ENCODE measurements at regions not wholly inside any gene's neighbourhood (a gene's known extent, or its start where the extent isn't known, plus 50 kb on each side); places are given as distances from the start of the nearest gene placed in this dataset.

DNA sequence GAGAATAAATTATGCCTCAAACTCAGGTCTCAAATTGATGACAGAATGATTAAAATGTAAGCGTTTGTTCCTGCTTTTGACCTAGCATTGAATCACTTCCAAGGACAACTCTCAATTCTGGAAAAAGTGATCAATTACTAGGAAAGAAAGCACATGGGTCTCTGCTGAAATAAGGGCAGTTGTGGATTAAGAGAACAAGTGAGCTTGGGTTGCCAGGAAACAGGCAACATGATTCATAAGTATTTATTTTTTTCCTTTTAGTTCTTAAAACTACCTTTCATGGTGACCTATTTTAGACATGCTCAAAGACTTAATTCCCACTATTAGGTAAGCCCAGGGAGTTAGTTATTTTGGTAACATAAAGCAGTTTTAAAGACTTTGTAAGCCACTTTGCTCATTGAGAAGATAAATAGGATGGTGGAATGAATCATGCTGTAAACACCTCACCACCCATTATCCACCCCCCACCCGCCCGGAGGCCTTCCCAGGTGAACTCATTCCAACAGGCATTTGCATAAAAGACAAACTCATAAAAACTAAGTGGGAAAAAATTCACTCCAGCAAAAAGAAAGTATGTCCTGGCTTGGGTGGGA lies 728.3 kb downstream of the SORCS1 start:
- Histone ChIP-seq H3K4me1 (ENCODE audit: control insufficient read depth, insufficient read depth, low read length, unreplicated experiment) (peaks cover 3% of the 10 kb centered on the region), H2AFZ (ENCODE audit: low read length, unreplicated experiment) (no peak overlapping the region), H3K36me3 (ENCODE audit: insufficient read depth, low read length) (no peaks in the 10 kb centered on the region), H3K27ac (ENCODE audit: low read depth, low read length) (no peak overlapping the region), H3K79me2 (ENCODE audit: control insufficient read depth, insufficient read depth, low read length, unreplicated experiment) (no peaks in the 10 kb centered on the region), H3K27me3 (ENCODE audit: insufficient read depth, low read length) (no peaks in the 10 kb centered on the region), H3K4me3 (ENCODE audit: low read depth, low read length) (no peak overlapping the region)

DNA sequence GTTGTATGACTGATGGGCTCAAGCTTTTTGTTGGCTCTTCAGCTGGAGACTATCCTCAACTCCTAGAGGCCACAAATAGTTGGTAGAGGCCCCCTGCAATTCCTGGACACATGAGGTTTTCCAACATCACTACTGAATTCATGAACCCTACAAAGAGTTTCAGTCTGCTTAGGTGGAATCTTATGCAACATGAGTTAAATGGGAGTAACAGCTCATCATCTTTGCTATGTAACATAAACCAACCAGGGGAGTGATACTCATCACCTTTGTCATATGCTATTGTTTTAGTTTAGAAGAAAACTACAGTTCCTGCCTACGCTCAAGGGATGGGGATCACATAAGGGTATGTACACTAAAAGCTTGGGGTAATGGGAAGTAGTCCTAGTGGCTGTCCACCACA lies 729.4 kb downstream of the SORCS1 start:
- peaks cover 3% of the 10 kb centered on the region for H3K4me1 ChIP-seq (ENCODE audit: control insufficient read depth, insufficient read depth, low read length, unreplicated experiment)
- H2AFZ ChIP-seq (ENCODE audit: low read length, unreplicated experiment), result no peak overlapping the region
- no peak overlapping the region for H3K27ac ChIP-seq (ENCODE audit: low read depth, low read length)
- no peaks in the 10 kb centered on the region for H3K36me3 ChIP-seq (ENCODE audit: insufficient read depth, low read length)
- H3K4me3 ChIP-seq (ENCODE audit: low read depth, low read length), result no peak overlapping the region
- H3K27me3 ChIP-seq (ENCODE audit: insufficient read depth, low read length), result no peaks in the 10 kb centered on the region
- H3K79me2 ChIP-seq (ENCODE audit: control insufficient read depth, insufficient read depth, low read length, unreplicated experiment), result no peaks in the 10 kb centered on the region

DNA sequence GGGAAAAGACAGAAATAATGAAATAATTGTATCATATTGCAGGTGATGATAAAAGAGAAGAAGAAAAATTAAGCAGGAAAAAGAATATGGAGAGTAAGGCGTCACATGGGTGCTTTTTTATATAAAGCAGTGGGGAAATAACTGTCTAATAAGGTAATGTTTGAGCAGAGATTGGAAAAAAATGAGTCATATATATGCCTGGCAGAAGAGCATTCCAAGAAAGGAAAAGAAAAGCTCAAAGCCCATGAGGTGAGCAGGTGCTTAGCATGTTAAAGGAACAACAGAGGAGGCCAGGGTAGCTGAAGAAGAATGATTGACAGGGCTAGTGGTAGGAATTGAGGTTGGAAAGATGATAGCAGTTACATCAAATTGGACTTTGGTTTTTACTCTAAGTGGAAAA lies 739.5 kb downstream of the SORCS1 start:
- H3K4me1 ChIP-seq (ENCODE audit: control insufficient read depth, insufficient read depth, low read length, unreplicated experiment), result peaks cover 24% of the 10 kb centered on the region
- no peaks in the 10 kb centered on the region for H3K36me3 ChIP-seq (ENCODE audit: insufficient read depth, low read length)
- no peaks in the 10 kb centered on the region for H3K27me3 ChIP-seq (ENCODE audit: insufficient read depth, low read length)
- H2AFZ ChIP-seq (ENCODE audit: low read length, unreplicated experiment), result no peak overlapping the region
- H3K27ac ChIP-seq (ENCODE audit: low read depth, low read length), result peak overlapping the region; percentile 99
- H3K79me2 ChIP-seq (ENCODE audit: control insufficient read depth, insufficient read depth, low read length, unreplicated experiment), result no peaks in the 10 kb centered on the region
- no peak overlapping the region for H3K4me3 ChIP-seq (ENCODE audit: low read depth, low read length)

DNA sequence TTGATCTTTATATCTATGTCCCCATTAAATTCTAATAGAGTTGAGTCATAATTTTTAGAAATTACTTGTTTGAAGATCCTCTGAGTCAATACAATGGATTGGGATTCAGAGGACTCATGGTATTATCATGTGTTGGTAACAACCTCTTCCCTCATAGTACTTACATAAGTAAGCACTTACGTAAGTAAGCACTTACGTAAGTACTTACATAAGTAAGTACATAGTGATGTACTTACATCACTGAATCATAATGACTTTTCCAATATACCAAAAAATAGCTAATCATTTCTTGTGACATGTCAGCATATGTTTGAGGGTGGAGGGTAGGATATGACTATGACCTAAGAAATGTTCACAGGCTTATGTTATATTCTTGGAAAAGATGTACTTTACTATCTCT lies 740.5 kb downstream of the SORCS1 start:
- Histone ChIP-seq H3K79me2 (ENCODE audit: control insufficient read depth, insufficient read depth, low read length, unreplicated experiment) (no peaks in the 10 kb centered on the region), H3K36me3 (ENCODE audit: insufficient read depth, low read length) (no peaks in the 10 kb centered on the region), H3K27me3 (ENCODE audit: insufficient read depth, low read length) (no peaks in the 10 kb centered on the region), H2AFZ (ENCODE audit: low read length, unreplicated experiment) (no peak overlapping the region), H3K4me1 (ENCODE audit: control insufficient read depth, insufficient read depth, low read length, unreplicated experiment) (peaks cover 24% of the 10 kb centered on the region), H3K27ac (ENCODE audit: low read depth, low read length) (peak overlapping the region; percentile 99), H3K4me3 (ENCODE audit: low read depth, low read length) (no peak overlapping the region)

DNA sequence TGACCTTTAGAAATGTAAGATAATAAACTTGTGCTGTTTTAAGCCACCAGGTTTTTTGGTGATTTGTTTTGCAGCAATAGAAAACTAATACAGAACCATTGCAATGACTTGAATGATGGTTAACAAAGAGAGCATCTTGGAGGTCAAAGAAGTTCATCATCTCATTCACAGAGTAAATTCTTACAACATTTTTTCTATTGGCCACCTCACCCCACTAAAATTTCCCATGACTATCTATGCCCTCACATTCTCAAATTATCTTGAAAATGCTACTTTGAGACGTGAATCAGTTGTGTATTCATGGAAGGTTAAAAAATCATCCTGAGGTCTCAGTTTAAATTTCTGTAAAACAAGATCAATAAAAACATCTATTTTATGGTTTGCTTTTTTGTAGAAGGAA lies 754.2 kb downstream of the SORCS1 start:
- Histone ChIP-seq H3K79me2 (ENCODE audit: control insufficient read depth, insufficient read depth, low read length, unreplicated experiment) (no peaks in the 10 kb centered on the region), H3K36me3 (ENCODE audit: insufficient read depth, low read length) (no peaks in the 10 kb centered on the region), H3K4me1 (ENCODE audit: control insufficient read depth, insufficient read depth, low read length, unreplicated experiment) (no peaks in the 10 kb centered on the region), H3K4me3 (ENCODE audit: low read depth, low read length) (no peak overlapping the region), H2AFZ (ENCODE audit: low read length, unreplicated experiment) (peak overlapping the region; percentile 49), H3K27ac (ENCODE audit: low read depth, low read length) (peak overlapping the region; percentile 41), H3K27me3 (ENCODE audit: insufficient read depth, low read length) (no peaks in the 10 kb centered on the region)

DNA sequence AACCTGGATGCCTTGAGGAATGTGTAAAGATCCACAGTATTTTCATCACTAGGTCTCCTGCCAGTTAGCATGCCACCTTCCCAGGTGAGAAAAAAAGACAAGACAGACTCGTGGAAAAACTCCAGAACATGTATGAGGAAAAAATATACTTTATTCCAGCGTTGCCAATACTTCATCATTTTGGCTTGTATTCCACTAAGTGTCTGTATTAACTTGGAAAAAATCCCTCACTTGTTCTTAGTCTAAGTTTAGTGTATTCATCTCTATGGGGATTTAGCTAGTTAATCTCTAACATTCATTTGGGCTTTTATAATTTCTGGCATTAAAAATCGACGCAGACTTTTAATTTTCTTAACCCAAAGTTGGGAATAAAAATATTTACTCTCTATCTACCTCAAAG lies 759.4 kb downstream of the SORCS1 start:
- H3K27ac ChIP-seq (ENCODE audit: low read depth, low read length), result no peak overlapping the region
- no peaks in the 10 kb centered on the region for H3K27me3 ChIP-seq (ENCODE audit: insufficient read depth, low read length)
- no peaks in the 10 kb centered on the region for H3K79me2 ChIP-seq (ENCODE audit: control insufficient read depth, insufficient read depth, low read length, unreplicated experiment)
- H3K4me3 ChIP-seq (ENCODE audit: low read depth, low read length), result no peak overlapping the region
- no peak overlapping the region for H2AFZ ChIP-seq (ENCODE audit: low read length, unreplicated experiment)
- H3K36me3 ChIP-seq (ENCODE audit: insufficient read depth, low read length), result no peaks in the 10 kb centered on the region
- peaks cover 8% of the 10 kb centered on the region for H3K4me1 ChIP-seq (ENCODE audit: control insufficient read depth, insufficient read depth, low read length, unreplicated experiment)

DNA sequence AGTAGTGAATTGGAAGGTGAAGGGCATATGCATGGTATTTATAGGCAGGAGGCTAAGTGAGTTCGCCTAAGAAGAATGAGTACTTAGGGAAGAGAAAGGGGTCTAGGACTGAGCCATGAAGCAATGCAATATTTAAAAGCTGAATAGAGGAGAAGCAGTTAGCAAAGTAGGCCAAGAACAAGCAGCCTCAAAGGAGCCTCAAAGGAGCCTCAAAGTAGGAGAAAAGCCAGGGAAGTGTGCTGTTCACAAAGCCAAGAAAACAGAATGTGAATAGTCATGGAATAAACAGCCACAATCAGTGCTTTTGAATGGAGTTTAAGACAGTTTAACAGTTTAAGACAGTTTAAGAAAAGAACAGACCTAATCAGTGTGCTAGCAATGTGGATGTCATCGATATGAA lies 762.0 kb downstream of the SORCS1 start:
- no peaks in the 10 kb centered on the region for H3K79me2 ChIP-seq (ENCODE audit: control insufficient read depth, insufficient read depth, low read length, unreplicated experiment)
- no peak overlapping the region for H3K4me3 ChIP-seq (ENCODE audit: low read depth, low read length)
- H3K4me1 ChIP-seq (ENCODE audit: control insufficient read depth, insufficient read depth, low read length, unreplicated experiment), result peaks cover 26% of the 10 kb centered on the region
- H3K36me3 ChIP-seq (ENCODE audit: insufficient read depth, low read length), result no peaks in the 10 kb centered on the region
- H3K27me3 ChIP-seq (ENCODE audit: insufficient read depth, low read length), result no peaks in the 10 kb centered on the region
- H2AFZ ChIP-seq (ENCODE audit: low read length, unreplicated experiment), result no peak overlapping the region
- no peak overlapping the region for H3K27ac ChIP-seq (ENCODE audit: low read depth, low read length)

DNA sequence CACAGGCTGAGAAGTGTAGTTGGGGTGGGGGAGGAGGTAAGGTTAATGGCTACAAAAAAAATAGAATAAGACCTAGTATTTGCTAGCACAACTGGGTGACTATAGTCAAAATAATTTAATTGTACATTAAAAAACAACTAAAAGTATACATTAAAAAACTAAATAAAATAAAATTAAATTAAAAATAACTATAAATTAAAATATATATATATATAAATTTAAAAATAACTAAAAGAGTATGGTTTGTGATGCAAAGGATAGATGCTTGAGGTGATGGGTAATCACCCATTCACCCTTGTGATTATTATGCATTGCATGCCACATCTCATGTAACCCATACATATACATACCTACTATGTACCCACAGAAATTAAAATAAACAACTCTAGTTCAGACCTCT lies 762.5 kb downstream of the SORCS1 start:
- H3K4me3 ChIP-seq (ENCODE audit: low read depth, low read length), result no peak overlapping the region
- H3K36me3 ChIP-seq (ENCODE audit: insufficient read depth, low read length), result no peaks in the 10 kb centered on the region
- H3K27me3 ChIP-seq (ENCODE audit: insufficient read depth, low read length), result no peaks in the 10 kb centered on the region
- H3K79me2 ChIP-seq (ENCODE audit: control insufficient read depth, insufficient read depth, low read length, unreplicated experiment), result no peaks in the 10 kb centered on the region
- no peak overlapping the region for H2AFZ ChIP-seq (ENCODE audit: low read length, unreplicated experiment)
- H3K27ac ChIP-seq (ENCODE audit: low read depth, low read length), result peak overlapping the region; percentile 44; the same call in 1 of the 2 replicates
- H3K4me1 ChIP-seq (ENCODE audit: control insufficient read depth, insufficient read depth, low read length, unreplicated experiment), result peaks cover 26% of the 10 kb centered on the region

DNA sequence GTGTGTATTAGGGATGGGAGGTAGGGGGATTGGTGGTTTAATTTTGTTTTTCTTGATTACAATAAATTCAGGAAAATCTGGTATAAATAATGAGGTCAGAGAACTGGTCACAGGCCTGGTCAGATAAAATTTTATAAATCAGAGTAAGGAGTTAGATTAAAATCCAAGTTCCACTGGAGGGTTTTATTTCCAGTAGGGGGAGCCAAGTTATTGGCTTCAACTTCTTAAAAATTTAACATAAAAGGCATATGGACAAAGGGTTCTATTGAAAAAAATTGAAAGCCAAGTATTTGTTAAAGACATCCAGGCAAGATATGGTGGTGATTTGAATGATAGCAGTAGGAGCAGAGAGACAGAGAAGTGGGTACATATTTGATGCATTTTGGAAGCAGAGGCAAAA lies 763.3 kb downstream of the SORCS1 start:
- H3K4me1 ChIP-seq (ENCODE audit: control insufficient read depth, insufficient read depth, low read length, unreplicated experiment), result peaks cover 26% of the 10 kb centered on the region
- no peaks in the 10 kb centered on the region for H3K27me3 ChIP-seq (ENCODE audit: insufficient read depth, low read length)
- no peaks in the 10 kb centered on the region for H3K36me3 ChIP-seq (ENCODE audit: insufficient read depth, low read length)
- H2AFZ ChIP-seq (ENCODE audit: low read length, unreplicated experiment), result peak overlapping the region; percentile 13
- H3K4me3 ChIP-seq (ENCODE audit: low read depth, low read length), result no peak overlapping the region; the same call in 1 of the 2 replicates
- peak overlapping the region; percentile 44; the same call in 1 of the 2 replicates for H3K27ac ChIP-seq (ENCODE audit: low read depth, low read length)
- no peaks in the 10 kb centered on the region for H3K79me2 ChIP-seq (ENCODE audit: control insufficient read depth, insufficient read depth, low read length, unreplicated experiment)

DNA sequence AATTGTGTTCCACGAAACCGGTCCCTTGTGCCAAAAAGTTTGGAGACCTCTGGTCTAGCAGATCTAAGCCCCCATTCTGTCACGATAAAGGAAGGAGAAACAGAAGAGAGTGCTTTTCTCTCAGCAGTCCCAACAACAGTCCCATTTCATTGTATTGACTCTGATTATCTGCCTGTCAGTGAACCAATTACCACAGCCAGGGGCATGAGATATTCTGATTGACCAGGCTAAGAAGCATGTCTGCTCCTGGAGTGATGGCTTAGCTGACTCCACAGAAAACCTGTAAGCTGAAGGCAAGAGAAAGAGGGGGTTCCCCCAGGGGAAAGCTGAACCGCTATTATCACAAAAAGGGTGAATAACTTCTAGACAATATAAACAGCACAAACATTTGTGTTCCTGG lies 765.4 kb downstream of the SORCS1 start:
- H3K4me1 ChIP-seq (ENCODE audit: control insufficient read depth, insufficient read depth, low read length, unreplicated experiment), result peaks cover 26% of the 10 kb centered on the region
- H3K27ac ChIP-seq (ENCODE audit: low read depth, low read length), result peak overlapping the region; percentile 55; the same call in 1 of the 2 replicates
- no peaks in the 10 kb centered on the region for H3K36me3 ChIP-seq (ENCODE audit: insufficient read depth, low read length)
- no peaks in the 10 kb centered on the region for H3K79me2 ChIP-seq (ENCODE audit: control insufficient read depth, insufficient read depth, low read length, unreplicated experiment)
- no peak overlapping the region for H3K4me3 ChIP-seq (ENCODE audit: low read depth, low read length)
- H2AFZ ChIP-seq (ENCODE audit: low read length, unreplicated experiment), result no peak overlapping the region
- H3K27me3 ChIP-seq (ENCODE audit: insufficient read depth, low read length), result no peaks in the 10 kb centered on the region

DNA sequence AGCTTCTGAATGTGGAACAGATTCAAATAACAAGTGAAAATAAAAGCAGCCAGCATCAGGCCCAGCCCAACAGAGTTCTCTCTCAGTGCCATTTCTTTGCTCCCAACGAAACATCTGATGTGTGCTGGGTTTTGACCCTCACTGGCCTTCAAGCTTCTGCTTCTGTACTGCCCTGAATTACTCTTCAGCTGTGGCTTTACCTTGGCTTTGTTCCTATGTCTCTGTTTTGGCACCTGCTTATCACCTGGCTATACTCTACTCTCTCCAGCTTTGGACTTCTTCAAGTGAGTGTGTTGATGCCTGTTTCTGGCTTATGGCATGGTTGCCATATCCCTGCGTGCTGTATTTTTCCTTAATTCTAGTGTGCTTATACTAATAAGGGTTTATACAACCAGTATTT lies 768.3 kb downstream of the SORCS1 start:
- H3K4me3 ChIP-seq (ENCODE audit: low read depth, low read length), result no peak overlapping the region
- H3K4me1 ChIP-seq (ENCODE audit: control insufficient read depth, insufficient read depth, low read length, unreplicated experiment), result peaks cover 20% of the 10 kb centered on the region
- H3K27ac ChIP-seq (ENCODE audit: low read depth, low read length), result no peak overlapping the region
- H2AFZ ChIP-seq (ENCODE audit: low read length, unreplicated experiment), result no peak overlapping the region
- no peaks in the 10 kb centered on the region for H3K27me3 ChIP-seq (ENCODE audit: insufficient read depth, low read length)
- no peaks in the 10 kb centered on the region for H3K79me2 ChIP-seq (ENCODE audit: control insufficient read depth, insufficient read depth, low read length, unreplicated experiment)
- H3K36me3 ChIP-seq (ENCODE audit: insufficient read depth, low read length), result no peaks in the 10 kb centered on the region

All from ACC112 (cell line).